ENCODE measurements at regions not wholly inside any gene's neighbourhood (a gene's known extent, or its start where the extent isn't known, plus 50 kb on each side); places are given as distances from the start of the nearest gene placed in this dataset.

DNA sequence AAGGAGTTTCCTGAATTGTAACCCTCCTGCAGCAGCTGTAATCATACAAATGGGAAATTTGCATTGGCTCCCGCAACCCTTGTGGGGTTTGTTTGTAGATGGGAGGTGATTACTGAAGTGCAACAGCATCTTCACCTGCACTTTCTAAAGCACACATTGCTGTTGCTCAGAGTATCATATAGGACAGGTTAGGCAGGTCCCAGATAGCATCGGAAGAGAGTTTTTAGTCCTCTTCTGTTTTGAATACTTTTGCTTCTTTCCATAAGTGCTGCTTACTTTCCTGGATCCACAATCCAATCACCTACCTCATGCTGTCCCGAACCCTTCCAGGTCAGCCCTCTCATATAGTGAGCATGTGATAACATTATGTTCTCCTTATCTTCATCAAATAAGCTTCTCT lies 300.4 kb downstream of the PTPRC start:
- TF ChIP-seq, protein P1, sequence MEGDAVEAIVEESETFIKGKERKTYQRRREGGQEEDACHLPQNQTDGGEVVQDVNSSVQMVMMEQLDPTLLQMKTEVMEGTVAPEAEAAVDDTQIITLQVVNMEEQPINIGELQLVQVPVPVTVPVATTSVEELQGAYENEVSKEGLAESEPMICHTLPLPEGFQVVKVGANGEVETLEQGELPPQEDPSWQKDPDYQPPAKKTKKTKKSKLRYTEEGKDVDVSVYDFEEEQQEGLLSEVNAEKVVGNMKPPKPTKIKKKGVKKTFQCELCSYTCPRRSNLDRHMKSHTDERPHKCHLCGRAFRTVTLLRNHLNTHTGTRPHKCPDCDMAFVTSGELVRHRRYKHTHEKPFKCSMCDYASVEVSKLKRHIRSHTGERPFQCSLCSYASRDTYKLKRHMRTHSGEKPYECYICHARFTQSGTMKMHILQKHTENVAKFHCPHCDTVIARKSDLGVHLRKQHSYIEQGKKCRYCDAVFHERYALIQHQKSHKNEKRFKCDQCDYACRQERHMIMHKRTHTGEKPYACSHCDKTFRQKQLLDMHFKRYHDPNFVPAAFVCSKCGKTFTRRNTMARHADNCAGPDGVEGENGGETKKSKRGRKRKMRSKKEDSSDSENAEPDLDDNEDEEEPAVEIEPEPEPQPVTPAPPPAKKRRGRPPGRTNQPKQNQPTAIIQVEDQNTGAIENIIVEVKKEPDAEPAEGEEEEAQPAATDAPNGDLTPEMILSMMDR (IDR thresholded peaks at IDR 0.05; ENCODE audit: insufficient read depth, low read length): no peak
- TF ChIP-seq SPI1 (IDR thresholded peaks at IDR 0.05; ENCODE audit: borderline replicate concordance, low read depth) (no peak), GABPA (IDR thresholded peaks at IDR 0.05; ENCODE audit: low read depth) (no peak), POLR2AphosphoS5 (IDR thresholded peaks at IDR 0.05; ENCODE audit: low read depth) (no peak)
- TF ChIP-seq, protein P2, sequence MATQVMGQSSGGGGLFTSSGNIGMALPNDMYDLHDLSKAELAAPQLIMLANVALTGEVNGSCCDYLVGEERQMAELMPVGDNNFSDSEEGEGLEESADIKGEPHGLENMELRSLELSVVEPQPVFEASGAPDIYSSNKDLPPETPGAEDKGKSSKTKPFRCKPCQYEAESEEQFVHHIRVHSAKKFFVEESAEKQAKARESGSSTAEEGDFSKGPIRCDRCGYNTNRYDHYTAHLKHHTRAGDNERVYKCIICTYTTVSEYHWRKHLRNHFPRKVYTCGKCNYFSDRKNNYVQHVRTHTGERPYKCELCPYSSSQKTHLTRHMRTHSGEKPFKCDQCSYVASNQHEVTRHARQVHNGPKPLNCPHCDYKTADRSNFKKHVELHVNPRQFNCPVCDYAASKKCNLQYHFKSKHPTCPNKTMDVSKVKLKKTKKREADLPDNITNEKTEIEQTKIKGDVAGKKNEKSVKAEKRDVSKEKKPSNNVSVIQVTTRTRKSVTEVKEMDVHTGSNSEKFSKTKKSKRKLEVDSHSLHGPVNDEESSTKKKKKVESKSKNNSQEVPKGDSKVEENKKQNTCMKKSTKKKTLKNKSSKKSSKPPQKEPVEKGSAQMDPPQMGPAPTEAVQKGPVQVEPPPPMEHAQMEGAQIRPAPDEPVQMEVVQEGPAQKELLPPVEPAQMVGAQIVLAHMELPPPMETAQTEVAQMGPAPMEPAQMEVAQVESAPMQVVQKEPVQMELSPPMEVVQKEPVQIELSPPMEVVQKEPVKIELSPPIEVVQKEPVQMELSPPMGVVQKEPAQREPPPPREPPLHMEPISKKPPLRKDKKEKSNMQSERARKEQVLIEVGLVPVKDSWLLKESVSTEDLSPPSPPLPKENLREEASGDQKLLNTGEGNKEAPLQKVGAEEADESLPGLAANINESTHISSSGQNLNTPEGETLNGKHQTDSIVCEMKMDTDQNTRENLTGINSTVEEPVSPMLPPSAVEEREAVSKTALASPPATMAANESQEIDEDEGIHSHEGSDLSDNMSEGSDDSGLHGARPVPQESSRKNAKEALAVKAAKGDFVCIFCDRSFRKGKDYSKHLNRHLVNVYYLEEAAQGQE (IDR thresholded peaks at IDR 0.05; ENCODE audit: insufficient replicate concordance, low read depth): no peak
- Histone ChIP-seq H3K27me3 (ENCODE audit: insufficient read depth, poor library complexity, severe bottlenecking) (no peaks in the 10 kb centered on the region), H3K27ac (replicated peaks) (0 out of 2 replicates have a peak overlapping the region, but pooled peaks have one; percentile 18), H3K4me3 (replicated peaks; ENCODE audit: insufficient read depth, low read length) (no peak overlapping the region)
- DNase-seq (ENCODE audit: low read depth in 1 of 2, low spot score in 1 of 2): no peak

DNA sequence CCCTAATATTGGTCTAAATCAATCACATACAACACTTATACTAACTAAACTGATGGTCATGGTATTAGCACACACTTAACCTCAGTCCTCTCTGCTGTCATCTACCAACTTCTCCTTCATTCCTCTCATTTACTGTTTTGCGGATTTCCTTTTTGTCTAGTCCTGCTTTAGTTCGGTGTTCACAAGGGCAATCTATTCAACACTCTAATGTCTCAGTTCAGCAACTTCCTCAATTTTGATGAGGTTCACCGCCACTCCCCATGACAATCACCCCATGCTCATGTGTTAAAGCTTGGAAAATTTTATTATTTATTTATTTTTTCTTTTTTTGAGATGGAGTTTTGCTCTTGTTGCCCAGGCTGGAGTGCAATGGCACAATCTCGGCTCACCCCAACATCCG lies 301.1 kb downstream of the PTPRC start:
- no peak overlapping the region for H3K4me3 ChIP-seq (replicated peaks; ENCODE audit: insufficient read depth, low read length)
- TF ChIP-seq SPI1 (IDR thresholded peaks at IDR 0.05; ENCODE audit: borderline replicate concordance, low read depth) (peak; percentile 58; the same call in 1 of the 2 replicates), POLR2AphosphoS5 (IDR thresholded peaks at IDR 0.05; ENCODE audit: low read depth) (no peak)
- H3K27ac ChIP-seq (replicated peaks): 0 out of 2 replicates have a peak overlapping the region, but pooled peaks have one; percentile 18
- peak in 1 of 2 experiments; percentile 70 for DNase-seq (ENCODE audit: low read depth in 1 of 2, low spot score in 1 of 2)
- no peaks in the 10 kb centered on the region for H3K27me3 ChIP-seq (ENCODE audit: insufficient read depth, poor library complexity, severe bottlenecking)

DNA sequence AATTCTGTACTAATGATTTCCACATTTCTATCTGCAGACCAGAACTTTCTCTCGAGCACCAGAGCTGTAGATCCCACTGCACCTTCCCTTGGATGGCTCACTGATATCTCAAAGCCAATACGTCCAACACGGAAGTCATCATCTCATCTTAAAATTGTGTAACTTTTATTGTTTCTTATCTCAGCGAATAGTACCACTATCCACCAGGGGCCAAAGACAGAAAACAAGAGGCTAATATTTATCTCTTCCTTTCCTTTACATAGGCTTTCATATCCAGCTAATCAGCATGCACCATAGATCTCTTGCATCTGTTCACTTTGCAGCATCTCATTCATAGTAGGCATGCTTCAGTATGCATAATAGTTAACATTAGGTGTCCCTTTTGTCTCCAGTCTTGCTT lies 303.6 kb downstream of the PTPRC start:
- H3K4me3 ChIP-seq (replicated peaks; ENCODE audit: insufficient read depth, low read length): no peak overlapping the region
- TF ChIP-seq SPI1 (IDR thresholded peaks at IDR 0.05; ENCODE audit: borderline replicate concordance, low read depth) (no peak), POLR2AphosphoS5 (IDR thresholded peaks at IDR 0.05; ENCODE audit: low read depth) (no peak), GABPA (IDR thresholded peaks at IDR 0.05; ENCODE audit: low read depth) (no peak)
- TF ChIP-seq, protein P1 (IDR thresholded peaks at IDR 0.05; ENCODE audit: insufficient read depth, low read length): no peak
- TF ChIP-seq, protein P2 (IDR thresholded peaks at IDR 0.05; ENCODE audit: insufficient replicate concordance, low read depth): no peak
- H3K27me3 ChIP-seq (ENCODE audit: insufficient read depth, poor library complexity, severe bottlenecking): no peaks in the 10 kb centered on the region
- no peak overlapping the region for H3K27ac ChIP-seq (replicated peaks)
- no peak for DNase-seq (ENCODE audit: low read depth in 1 of 2, low spot score in 1 of 2)

DNA sequence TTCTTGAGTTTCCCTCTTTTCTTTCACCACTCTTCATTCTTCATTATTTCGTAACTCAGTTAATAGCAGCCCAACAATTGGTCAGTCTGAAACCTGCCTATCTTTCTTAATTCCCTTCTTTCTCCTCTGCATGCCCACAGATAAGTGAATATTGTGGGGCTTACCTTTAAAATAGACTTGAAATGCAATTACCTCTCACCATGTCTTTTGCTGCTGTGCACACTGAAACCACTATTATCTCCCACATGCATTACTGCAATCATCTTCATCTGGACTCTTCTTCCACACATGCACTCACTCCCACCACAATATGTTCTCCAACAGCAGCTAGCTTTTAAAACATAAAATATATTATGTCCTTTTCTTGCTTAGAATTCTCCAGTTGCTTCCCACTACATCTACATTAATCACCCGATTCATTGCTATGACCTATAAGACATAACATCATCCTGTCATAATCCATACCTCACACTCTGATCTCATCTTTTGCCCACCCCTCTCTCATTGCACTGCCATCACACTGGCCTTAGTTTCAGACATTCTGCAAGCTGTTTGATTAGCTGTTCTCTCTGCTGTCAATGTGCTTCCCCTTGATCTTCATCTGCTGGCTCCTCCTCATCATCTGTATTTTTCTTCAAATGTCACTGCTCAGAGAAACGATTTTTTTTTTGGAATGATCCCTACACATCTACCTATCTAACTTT lies 304.8 kb downstream of the PTPRC start:
- TF ChIP-seq, protein P2 (IDR thresholded peaks at IDR 0.05; ENCODE audit: insufficient replicate concordance, low read depth): no peak
- TF ChIP-seq GABPA (IDR thresholded peaks at IDR 0.05; ENCODE audit: low read depth): no peak
- Histone ChIP-seq H3K27me3 (ENCODE audit: insufficient read depth, poor library complexity, severe bottlenecking) (no peaks in the 10 kb centered on the region), H3K4me3 (replicated peaks; ENCODE audit: insufficient read depth, low read length) (no peak overlapping the region), H3K27ac (replicated peaks) (no peak overlapping the region)
- DNase-seq (ENCODE audit: low read depth in 1 of 2, low spot score in 1 of 2): no peak

All from HL-60 (cell line).